Fibroblast of pulmonary artery (primary cell): ENCODE measurements at regions not wholly inside any gene's neighbourhood (a gene's known extent, or its start where the extent isn't known, plus 50 kb on each side); places are given as distances from the start of the nearest gene placed in this dataset.

ENCODE experiments used
- DNase-seq: peaks from one replicate; pipeline ENCODE4 v3.0.0-alpha.2; 2010; ENCODE audit warnings: low read depth
- H3K4me3 ChIP-seq: replicated peaks from 2 replicates; pipeline ENCODE4 v1.5.1; 2011; ENCODE audit warnings: low read depth, mild to moderate bottlenecking, control low read depth, low read length, moderate library complexity
- CTCF ChIP-seq: IDR thresholded peaks from 2 replicates; pipeline ENCODE4 v1.5.1; 2011; ENCODE audit warnings: mild to moderate bottlenecking, control low read depth, low read length, inconsistent platforms; ENCODE audit errors: missing control alignments

GRCh38 chr16:20141956-20142355 lies 68.3 kb upstream of the GPR139 start:
- H3K4me3 ChIP-seq, result no peak overlapping the region
- no peak for DNase-seq
- no peak for TF ChIP-seq CTCF

GRCh38 chr16:20137909-20138308 lies 64.2 kb upstream of the GPR139 start:
- no peak overlapping the region for H3K4me3 ChIP-seq
- no peak for DNase-seq
- TF ChIP-seq CTCF, result no peak

GRCh38 chr16:20137194-20137593 lies 63.5 kb upstream of the GPR139 start:
- DNase-seq, result no peak
- no peak overlapping the region for H3K4me3 ChIP-seq
- TF ChIP-seq CTCF, result no peak

- no peak for TF ChIP-seq CTCF
- no peak for DNase-seq
- H3K4me3 ChIP-seq, result no peak overlapping the region
These were observed 62.8 kb upstream of the GPR139 start for GRCh38 chr16:20136446-20136968.

- no peak overlapping the region for H3K4me3 ChIP-seq
These were observed 55.7 kb upstream of the GPR139 start for GRCh38 chr16:20129375-20129774.

More at GRCh38 chr16:20129375-20129774, 55.7 kb upstream of the GPR139 start:
- DNase-seq, result no peak
- no peak for TF ChIP-seq CTCF
